ENCODE measurements at regions not wholly inside any gene's neighbourhood (a gene's known extent, or its start where the extent isn't known, plus 50 kb on each side); places are given as distances from the start of the nearest gene placed in this dataset.

DNA sequence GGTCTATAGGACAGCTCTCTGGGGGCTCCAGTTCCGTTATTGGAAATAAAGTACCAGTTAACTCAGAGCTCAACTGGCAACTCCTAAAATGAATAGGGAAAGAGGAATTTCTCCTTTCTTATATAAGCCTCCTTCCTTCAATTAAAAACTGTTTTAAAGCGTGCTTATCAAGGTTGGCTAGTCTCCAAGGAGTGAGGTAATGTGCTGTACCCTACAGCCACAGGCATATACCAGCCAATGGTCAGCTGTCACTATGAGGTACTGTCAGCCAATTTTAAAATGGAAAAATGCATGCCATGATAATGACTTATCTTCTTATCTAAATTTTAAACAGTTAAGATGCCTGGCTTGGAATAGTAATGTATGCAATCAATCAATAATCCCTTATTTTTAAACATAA is 76.2 kb downstream of the PLCE1 start:
- H4K20me1 ChIP-seq (replicated peaks; ENCODE audit: insufficient read depth), result no peaks in the 10 kb centered on the region; the same call in 1 of the 2 replicates
- H3K9me2 ChIP-seq (ENCODE audit: insufficient read depth), result no peaks in the 10 kb centered on the region
- no peak overlapping the region for H3K4me2 ChIP-seq
- TF ChIP-seq POLR2AphosphoS5 (IDR thresholded peaks at IDR 0.05; ENCODE audit: low read depth) (no peak), EZH2 (IDR thresholded peaks at IDR 0.05; ENCODE audit: low read depth, unreplicated experiment) (no peak), EZH2phosphoT487 (IDR thresholded peaks at IDR 0.05; ENCODE audit: unreplicated experiment) (no peak), STAT1 (IDR thresholded peaks at IDR 0.05; ENCODE audit: unreplicated experiment) (no peak), JUNB (IDR thresholded peaks at IDR 0.05; ENCODE audit: unreplicated experiment) (no peak), CREB1 (CRISPR knock-in tag; IDR thresholded peaks at IDR 0.05; ENCODE audit: low read depth) (no peak), ZNF331 (CRISPR knock-in tag; IDR thresholded peaks at IDR 0.05; ENCODE audit: low read depth) (no peak), NANOG (IDR thresholded peaks at IDR 0.05; ENCODE audit: borderline replicate concordance) (no peak), ZNF114 (CRISPR knock-in tag; IDR thresholded peaks at IDR 0.05) (no peak)
- TF ChIP-seq, protein P1, sequence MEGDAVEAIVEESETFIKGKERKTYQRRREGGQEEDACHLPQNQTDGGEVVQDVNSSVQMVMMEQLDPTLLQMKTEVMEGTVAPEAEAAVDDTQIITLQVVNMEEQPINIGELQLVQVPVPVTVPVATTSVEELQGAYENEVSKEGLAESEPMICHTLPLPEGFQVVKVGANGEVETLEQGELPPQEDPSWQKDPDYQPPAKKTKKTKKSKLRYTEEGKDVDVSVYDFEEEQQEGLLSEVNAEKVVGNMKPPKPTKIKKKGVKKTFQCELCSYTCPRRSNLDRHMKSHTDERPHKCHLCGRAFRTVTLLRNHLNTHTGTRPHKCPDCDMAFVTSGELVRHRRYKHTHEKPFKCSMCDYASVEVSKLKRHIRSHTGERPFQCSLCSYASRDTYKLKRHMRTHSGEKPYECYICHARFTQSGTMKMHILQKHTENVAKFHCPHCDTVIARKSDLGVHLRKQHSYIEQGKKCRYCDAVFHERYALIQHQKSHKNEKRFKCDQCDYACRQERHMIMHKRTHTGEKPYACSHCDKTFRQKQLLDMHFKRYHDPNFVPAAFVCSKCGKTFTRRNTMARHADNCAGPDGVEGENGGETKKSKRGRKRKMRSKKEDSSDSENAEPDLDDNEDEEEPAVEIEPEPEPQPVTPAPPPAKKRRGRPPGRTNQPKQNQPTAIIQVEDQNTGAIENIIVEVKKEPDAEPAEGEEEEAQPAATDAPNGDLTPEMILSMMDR (conservative IDR thresholded peaks at IDR 0.05; ENCODE audit: low read depth in 2 of 2), result no peak
- TF ChIP-seq, protein P2, sequence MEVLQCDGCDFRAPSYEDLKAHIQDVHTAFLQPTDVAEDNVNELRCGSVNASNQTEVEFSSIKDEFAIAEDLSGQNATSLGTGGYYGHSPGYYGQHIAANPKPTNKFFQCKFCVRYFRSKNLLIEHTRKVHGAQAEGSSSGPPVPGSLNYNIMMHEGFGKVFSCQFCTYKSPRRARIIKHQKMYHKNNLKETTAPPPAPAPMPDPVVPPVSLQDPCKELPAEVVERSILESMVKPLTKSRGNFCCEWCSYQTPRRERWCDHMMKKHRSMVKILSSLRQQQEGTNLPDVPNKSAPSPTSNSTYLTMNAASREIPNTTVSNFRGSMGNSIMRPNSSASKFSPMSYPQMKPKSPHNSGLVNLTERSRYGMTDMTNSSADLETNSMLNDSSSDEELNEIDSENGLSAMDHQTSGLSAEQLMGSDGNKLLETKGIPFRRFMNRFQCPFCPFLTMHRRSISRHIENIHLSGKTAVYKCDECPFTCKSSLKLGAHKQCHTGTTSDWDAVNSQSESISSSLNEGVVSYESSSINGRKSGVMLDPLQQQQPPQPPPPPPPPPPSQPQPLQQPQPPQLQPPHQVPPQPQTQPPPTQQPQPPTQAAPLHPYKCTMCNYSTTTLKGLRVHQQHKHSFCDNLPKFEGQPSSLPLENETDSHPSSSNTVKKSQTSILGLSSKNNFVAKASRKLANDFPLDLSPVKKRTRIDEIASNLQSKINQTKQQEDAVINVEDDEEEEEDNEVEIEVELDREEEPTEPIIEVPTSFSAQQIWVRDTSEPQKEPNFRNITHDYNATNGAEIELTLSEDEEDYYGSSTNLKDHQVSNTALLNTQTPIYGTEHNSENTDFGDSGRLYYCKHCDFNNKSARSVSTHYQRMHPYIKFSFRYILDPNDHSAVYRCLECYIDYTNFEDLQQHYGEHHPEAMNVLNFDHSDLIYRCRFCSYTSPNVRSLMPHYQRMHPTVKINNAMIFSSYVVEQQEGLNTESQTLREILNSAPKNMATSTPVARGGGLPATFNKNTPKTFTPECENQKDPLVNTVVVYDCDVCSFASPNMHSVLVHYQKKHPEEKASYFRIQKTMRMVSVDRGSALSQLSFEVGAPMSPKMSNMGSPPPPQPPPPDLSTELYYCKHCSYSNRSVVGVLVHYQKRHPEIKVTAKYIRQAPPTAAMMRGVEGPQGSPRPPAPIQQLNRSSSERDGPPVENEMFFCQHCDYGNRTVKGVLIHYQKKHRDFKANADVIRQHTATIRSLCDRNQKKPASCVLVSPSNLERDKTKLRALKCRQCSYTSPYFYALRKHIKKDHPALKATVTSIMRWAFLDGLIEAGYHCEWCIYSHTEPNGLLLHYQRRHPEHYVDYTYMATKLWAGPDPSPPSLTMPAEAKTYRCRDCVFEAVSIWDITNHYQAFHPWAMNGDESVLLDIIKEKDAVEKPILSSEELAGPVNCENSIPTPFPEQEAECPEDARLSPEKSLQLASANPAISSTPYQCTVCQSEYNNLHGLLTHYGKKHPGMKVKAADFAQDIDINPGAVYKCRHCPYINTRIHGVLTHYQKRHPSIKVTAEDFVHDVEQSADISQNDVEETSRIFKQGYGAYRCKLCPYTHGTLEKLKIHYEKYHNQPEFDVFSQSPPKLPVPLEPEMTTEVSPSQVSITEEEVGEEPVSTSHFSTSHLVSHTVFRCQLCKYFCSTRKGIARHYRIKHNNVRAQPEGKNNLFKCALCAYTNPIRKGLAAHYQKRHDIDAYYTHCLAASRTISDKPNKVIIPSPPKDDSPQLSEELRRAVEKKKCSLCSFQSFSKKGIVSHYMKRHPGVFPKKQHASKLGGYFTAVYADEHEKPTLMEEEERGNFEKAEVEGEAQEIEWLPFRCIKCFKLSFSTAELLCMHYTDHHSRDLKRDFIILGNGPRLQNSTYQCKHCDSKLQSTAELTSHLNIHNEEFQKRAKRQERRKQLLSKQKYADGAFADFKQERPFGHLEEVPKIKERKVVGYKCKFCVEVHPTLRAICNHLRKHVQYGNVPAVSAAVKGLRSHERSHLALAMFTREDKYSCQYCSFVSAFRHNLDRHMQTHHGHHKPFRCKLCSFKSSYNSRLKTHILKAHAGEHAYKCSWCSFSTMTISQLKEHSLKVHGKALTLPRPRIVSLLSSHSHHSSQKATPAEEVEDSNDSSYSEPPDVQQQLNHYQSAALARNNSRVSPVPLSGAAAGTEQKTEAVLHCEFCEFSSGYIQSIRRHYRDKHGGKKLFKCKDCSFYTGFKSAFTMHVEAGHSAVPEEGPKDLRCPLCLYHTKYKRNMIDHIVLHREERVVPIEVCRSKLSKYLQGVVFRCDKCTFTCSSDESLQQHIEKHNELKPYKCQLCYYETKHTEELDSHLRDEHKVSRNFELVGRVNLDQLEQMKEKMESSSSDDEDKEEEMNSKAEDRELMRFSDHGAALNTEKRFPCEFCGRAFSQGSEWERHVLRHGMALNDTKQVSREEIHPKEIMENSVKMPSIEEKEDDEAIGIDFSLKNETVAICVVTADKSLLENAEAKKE (CRISPR knock-in tag; IDR thresholded peaks at IDR 0.05), result no peak
- TF ChIP-seq, protein P3, sequence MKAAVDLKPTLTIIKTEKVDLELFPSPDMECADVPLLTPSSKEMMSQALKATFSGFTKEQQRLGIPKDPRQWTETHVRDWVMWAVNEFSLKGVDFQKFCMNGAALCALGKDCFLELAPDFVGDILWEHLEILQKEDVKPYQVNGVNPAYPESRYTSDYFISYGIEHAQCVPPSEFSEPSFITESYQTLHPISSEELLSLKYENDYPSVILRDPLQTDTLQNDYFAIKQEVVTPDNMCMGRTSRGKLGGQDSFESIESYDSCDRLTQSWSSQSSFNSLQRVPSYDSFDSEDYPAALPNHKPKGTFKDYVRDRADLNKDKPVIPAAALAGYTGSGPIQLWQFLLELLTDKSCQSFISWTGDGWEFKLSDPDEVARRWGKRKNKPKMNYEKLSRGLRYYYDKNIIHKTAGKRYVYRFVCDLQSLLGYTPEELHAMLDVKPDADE (IDR thresholded peaks at IDR 0.05), result no peak
- TF ChIP-seq, protein P4, sequence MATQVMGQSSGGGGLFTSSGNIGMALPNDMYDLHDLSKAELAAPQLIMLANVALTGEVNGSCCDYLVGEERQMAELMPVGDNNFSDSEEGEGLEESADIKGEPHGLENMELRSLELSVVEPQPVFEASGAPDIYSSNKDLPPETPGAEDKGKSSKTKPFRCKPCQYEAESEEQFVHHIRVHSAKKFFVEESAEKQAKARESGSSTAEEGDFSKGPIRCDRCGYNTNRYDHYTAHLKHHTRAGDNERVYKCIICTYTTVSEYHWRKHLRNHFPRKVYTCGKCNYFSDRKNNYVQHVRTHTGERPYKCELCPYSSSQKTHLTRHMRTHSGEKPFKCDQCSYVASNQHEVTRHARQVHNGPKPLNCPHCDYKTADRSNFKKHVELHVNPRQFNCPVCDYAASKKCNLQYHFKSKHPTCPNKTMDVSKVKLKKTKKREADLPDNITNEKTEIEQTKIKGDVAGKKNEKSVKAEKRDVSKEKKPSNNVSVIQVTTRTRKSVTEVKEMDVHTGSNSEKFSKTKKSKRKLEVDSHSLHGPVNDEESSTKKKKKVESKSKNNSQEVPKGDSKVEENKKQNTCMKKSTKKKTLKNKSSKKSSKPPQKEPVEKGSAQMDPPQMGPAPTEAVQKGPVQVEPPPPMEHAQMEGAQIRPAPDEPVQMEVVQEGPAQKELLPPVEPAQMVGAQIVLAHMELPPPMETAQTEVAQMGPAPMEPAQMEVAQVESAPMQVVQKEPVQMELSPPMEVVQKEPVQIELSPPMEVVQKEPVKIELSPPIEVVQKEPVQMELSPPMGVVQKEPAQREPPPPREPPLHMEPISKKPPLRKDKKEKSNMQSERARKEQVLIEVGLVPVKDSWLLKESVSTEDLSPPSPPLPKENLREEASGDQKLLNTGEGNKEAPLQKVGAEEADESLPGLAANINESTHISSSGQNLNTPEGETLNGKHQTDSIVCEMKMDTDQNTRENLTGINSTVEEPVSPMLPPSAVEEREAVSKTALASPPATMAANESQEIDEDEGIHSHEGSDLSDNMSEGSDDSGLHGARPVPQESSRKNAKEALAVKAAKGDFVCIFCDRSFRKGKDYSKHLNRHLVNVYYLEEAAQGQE (IDR thresholded peaks at IDR 0.05; ENCODE audit: unreplicated experiment), result no peak
- no peak for ATAC-seq
- H3K36me3 Mint-ChIP-seq (ENCODE audit: low read depth), result no peaks in the 10 kb centered on the region
- no peak overlapping the region for H3K4me3 Mint-ChIP-seq
- H3K4me1 Mint-ChIP-seq, result peaks cover 3% of the 10 kb centered on the region; the same call in 1 of the 3 replicates
- no peaks in the 10 kb centered on the region for H3F3A ChIP-seq (replicated peaks; ENCODE audit: low read depth)
- no peaks in the 10 kb centered on the region for H3K27me3 ChIP-seq (ENCODE audit: insufficient read depth)
- no peaks in the 10 kb centered on the region for H3K79me2 ChIP-seq (replicated peaks; ENCODE audit: insufficient read depth)
- DNase-seq (ENCODE audit: low spot score), result no peak
- no peak overlapping the region for H2AFZ ChIP-seq
- H3K4me1 ChIP-seq (ENCODE audit: insufficient read depth), result no peaks in the 10 kb centered on the region
- no peak overlapping the region for H3K27ac Mint-ChIP-seq
- no peak overlapping the region for H3K27ac ChIP-seq (ENCODE audit: low read depth)
- H3K4me3 ChIP-seq, result no peak overlapping the region
- H3K36me3 ChIP-seq (ENCODE audit: insufficient read depth), result no peaks in the 10 kb centered on the region
- H3K9me3 Mint-ChIP-seq, result no peaks in the 10 kb centered on the region
- peaks cover 8% of the 10 kb centered on the region for H3K27me3 Mint-ChIP-seq (ENCODE audit: insufficient read depth, low read depth, poor library complexity)

Data from GM23338 (cell line).